Ectodermal cell (in vitro differentiated cells): ENCODE measurements at regions not wholly inside any gene's neighbourhood (a gene's known extent, or its start where the extent isn't known, plus 50 kb on each side); places are given as distances from the start of the nearest gene placed in this dataset.
"Not testable (repeated sequence)": the region's sequence is repeated elsewhere in the genome, so short reads cannot be mapped to it uniquely, and the experiment has no call there.

Source experiments
- H3K27ac ChIP-seq: 2 replicates; pipeline ENCODE4 v1.7.0; 2013; ENCODE audit warnings: mild to moderate bottlenecking, low read depth, low read length; ENCODE audit not compliant: insufficient read depth, poor library complexity, severe bottlenecking
- H3K27me3 ChIP-seq: 2 replicates; pipeline ENCODE4 v1.7.0; 2013; ENCODE audit warnings: mild to moderate bottlenecking, low read length; ENCODE audit not compliant: insufficient read depth, control insufficient read depth, poor library complexity, severe bottlenecking
- H3K36me3 ChIP-seq: one replicate; pipeline ENCODE4 v1.7.0; 2013; ENCODE audit warnings: low read length; ENCODE audit not compliant: control insufficient read depth, insufficient read depth
- H3K4me1 ChIP-seq: one replicate; pipeline ENCODE4 v1.7.0; 2013; ENCODE audit warnings: low read length; ENCODE audit not compliant: control insufficient read depth, insufficient read depth
- H3K4me3 ChIP-seq: 2 replicates; pipeline ENCODE4 v1.7.0; 2013; ENCODE audit warnings: low read depth, low read length, control low read depth; ENCODE audit not compliant: insufficient read depth
- H3K9me3 ChIP-seq: 2 replicates; pipeline ENCODE4 v1.7.0; 2013; ENCODE audit warnings: mild to moderate bottlenecking, low read length, moderate library complexity; ENCODE audit not compliant: control insufficient read depth
- WGBS, 2 experiments: methylation state at CpG; one replicate each; pipeline ENCODE4 v1.1.7; 2013; ENCODE audit warnings: missing lambda C conversion rate in 2 of 2; 5-methylcytosine and 5-hydroxymethylcytosine counted together

- no peaks in the 10 kb centered on the region for H3K4me1 ChIP-seq
- H3K27ac ChIP-seq, result no peak overlapping the region
- no peaks in the 10 kb centered on the region for H3K9me3 ChIP-seq
- no peaks in the 10 kb centered on the region for H3K36me3 ChIP-seq
- H3K27me3 ChIP-seq, result no peaks in the 10 kb centered on the region
- no peak overlapping the region for H3K4me3 ChIP-seq
- 90 to 100% methylated on average over 1 of the region's 1 CpG for WGBS, 2 experiments
These were observed 80.1 kb upstream of the ANKRD1 start for GRCh38 chr10:91000985-91001384.

GRCh38 chr10:91002656-91003055 lies 81.8 kb upstream of the ANKRD1 start:
- WGBS, 2 experiments, result 93% methylated on average over 3 of the region's 3 CpGs
- Histone ChIP-seq H3K36me3 (no peaks in the 10 kb centered on the region), H3K27ac (no peak overlapping the region), H3K4me1 (no peaks in the 10 kb centered on the region), H3K27me3 (no peaks in the 10 kb centered on the region), H3K4me3 (no peak overlapping the region), H3K9me3 (no peaks in the 10 kb centered on the region)

GRCh38 chr10:91003379-91003778 lies 82.5 kb upstream of the ANKRD1 start:
- WGBS, 2 experiments, result 85 to 100% methylated on average over 1 of the region's 1 CpG
- H3K4me1 ChIP-seq, H3K27me3 ChIP-seq, H3K4me3 ChIP-seq, H3K9me3 ChIP-seq, H3K27ac ChIP-seq, H3K36me3 ChIP-seq: not testable (repeated sequence)

GRCh38 chr10:91005276-91005675 lies 84.4 kb upstream of the ANKRD1 start:
- WGBS, 2 experiments, result 95% methylated on average over 1 to 3 of the region's 3 CpGs

GRCh38 chr10:91006001-91006751 lies 85.3 kb upstream of the ANKRD1 start:
- H3K27me3 ChIP-seq, result no peaks in the 10 kb centered on the region
- H3K4me1 ChIP-seq, result no peaks in the 10 kb centered on the region
- H3K27ac ChIP-seq, result no peak overlapping the region
- no peaks in the 10 kb centered on the region for H3K9me3 ChIP-seq
- 25 to 39% methylated on average over 1 to 2 of the region's 2 CpGs for WGBS, 2 experiments
- H3K36me3 ChIP-seq, result no peaks in the 10 kb centered on the region
- H3K4me3 ChIP-seq, result no peak overlapping the region

More at GRCh38 chr10:91005276-91005675, 84.4 kb upstream of the ANKRD1 start:
- H3K4me1 ChIP-seq, H3K36me3 ChIP-seq, H3K4me3 ChIP-seq, H3K9me3 ChIP-seq, H3K27ac ChIP-seq, H3K27me3 ChIP-seq: not testable (repeated sequence)

- no peaks in the 10 kb centered on the region for H3K27me3 ChIP-seq
- H3K36me3 ChIP-seq, result no peaks in the 10 kb centered on the region
- no peaks in the 10 kb centered on the region for H3K9me3 ChIP-seq
- no peak overlapping the region for H3K4me3 ChIP-seq
- H3K4me1 ChIP-seq, result no peaks in the 10 kb centered on the region
- no peak overlapping the region for H3K27ac ChIP-seq
- WGBS, 2 experiments, result 100% methylated on average over 1 of the region's 1 CpG
These were observed 86.0 kb upstream of the ANKRD1 start for GRCh38 chr10:91006752-91007346.

GRCh38 chr10:91007655-91008054 lies 86.8 kb upstream of the ANKRD1 start:
- H3K27ac ChIP-seq, result no peak overlapping the region
- H3K9me3 ChIP-seq, result no peaks in the 10 kb centered on the region
- H3K27me3 ChIP-seq, result no peaks in the 10 kb centered on the region
- H3K36me3 ChIP-seq, result no peaks in the 10 kb centered on the region
- H3K4me1 ChIP-seq, result no peaks in the 10 kb centered on the region
- no peak overlapping the region for H3K4me3 ChIP-seq

- H3K36me3 ChIP-seq, result no peaks in the 10 kb centered on the region
- no peak overlapping the region for H3K4me3 ChIP-seq
- 90 to 94% methylated on average over 1 of the region's 1 CpG for WGBS, 2 experiments
- H3K27me3 ChIP-seq, result no peaks in the 10 kb centered on the region
- H3K27ac ChIP-seq, result no peak overlapping the region
- no peaks in the 10 kb centered on the region for H3K4me1 ChIP-seq
- H3K9me3 ChIP-seq, result no peaks in the 10 kb centered on the region
These were observed 88.2 kb upstream of the ANKRD1 start for GRCh38 chr10:91009121-91009520.

- Histone ChIP-seq H3K27me3 (no peaks in the 10 kb centered on the region), H3K36me3 (no peaks in the 10 kb centered on the region), H3K4me3 (no peak overlapping the region), H3K9me3 (no peaks in the 10 kb centered on the region), H3K4me1 (no peaks in the 10 kb centered on the region), H3K27ac (no peak overlapping the region)
- WGBS, 2 experiments, result 89 to 92% methylated on average over 1 to 3 of the region's 3 CpGs
These were observed 90.1 kb upstream of the ANKRD1 start for GRCh38 chr10:91010952-91011351.

- 93 to 96% methylated on average over 2 to 4 of the region's 4 CpGs for WGBS, 2 experiments
- Histone ChIP-seq H3K27ac (no peak overlapping the region), H3K9me3 (no peaks in the 10 kb centered on the region), H3K27me3 (no peaks in the 10 kb centered on the region), H3K4me1 (no peaks in the 10 kb centered on the region), H3K4me3 (no peak overlapping the region), H3K36me3 (no peaks in the 10 kb centered on the region)
These were observed 91.6 kb upstream of the ANKRD1 start for GRCh38 chr10:91012502-91012901.
